ENCODE measurements at regions not wholly inside any gene's neighbourhood (a gene's known extent, or its start where the extent isn't known, plus 50 kb on each side); places are given as distances from the start of the nearest gene placed in this dataset.

DNA sequence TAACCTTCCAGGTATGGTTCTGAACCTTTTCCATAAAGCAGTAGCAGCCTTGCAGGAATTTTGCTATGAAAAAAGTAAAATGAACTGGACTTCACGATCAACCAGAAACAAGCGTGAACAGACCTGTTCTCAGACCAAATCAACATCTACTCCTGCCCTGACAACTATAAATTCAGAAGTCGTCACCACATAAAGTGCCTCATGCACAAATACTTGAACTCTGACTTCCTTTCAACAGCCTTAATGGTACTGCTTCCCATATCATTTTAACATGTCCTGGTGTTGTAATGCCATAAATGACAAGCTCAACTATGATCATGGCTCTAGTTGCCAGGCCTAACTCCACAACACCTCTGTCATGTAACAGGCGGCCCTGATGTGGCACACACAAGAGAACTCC, 262.4 kb downstream of the MTX2 start:
- no peaks in the 10 kb centered on the region for H3K4me1 ChIP-seq
- FAIRE-seq (no peak), ATAC-seq (no peak), DNase-seq (no peak)
- 79 to 89% methylated on average over 4 of the region's 4 CpGs for whole genome bisulfite sequencing, 2 donors
- H3K4me3 ChIP-seq: no peak overlapping the region
- H3K27ac ChIP-seq: no peak overlapping the region
- no peaks in the 10 kb centered on the region for H3K36me3 ChIP-seq
- no peaks in the 10 kb centered on the region for H3K27me3 ChIP-seq
- TF ChIP-seq, protein P1, sequence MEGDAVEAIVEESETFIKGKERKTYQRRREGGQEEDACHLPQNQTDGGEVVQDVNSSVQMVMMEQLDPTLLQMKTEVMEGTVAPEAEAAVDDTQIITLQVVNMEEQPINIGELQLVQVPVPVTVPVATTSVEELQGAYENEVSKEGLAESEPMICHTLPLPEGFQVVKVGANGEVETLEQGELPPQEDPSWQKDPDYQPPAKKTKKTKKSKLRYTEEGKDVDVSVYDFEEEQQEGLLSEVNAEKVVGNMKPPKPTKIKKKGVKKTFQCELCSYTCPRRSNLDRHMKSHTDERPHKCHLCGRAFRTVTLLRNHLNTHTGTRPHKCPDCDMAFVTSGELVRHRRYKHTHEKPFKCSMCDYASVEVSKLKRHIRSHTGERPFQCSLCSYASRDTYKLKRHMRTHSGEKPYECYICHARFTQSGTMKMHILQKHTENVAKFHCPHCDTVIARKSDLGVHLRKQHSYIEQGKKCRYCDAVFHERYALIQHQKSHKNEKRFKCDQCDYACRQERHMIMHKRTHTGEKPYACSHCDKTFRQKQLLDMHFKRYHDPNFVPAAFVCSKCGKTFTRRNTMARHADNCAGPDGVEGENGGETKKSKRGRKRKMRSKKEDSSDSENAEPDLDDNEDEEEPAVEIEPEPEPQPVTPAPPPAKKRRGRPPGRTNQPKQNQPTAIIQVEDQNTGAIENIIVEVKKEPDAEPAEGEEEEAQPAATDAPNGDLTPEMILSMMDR (IDR thresholded peaks at IDR 0.05): no peak
- intact Hi-C loops (cut with DNase I): no loop called here
- H3K9me3 ChIP-seq: no peaks in the 10 kb centered on the region

DNA sequence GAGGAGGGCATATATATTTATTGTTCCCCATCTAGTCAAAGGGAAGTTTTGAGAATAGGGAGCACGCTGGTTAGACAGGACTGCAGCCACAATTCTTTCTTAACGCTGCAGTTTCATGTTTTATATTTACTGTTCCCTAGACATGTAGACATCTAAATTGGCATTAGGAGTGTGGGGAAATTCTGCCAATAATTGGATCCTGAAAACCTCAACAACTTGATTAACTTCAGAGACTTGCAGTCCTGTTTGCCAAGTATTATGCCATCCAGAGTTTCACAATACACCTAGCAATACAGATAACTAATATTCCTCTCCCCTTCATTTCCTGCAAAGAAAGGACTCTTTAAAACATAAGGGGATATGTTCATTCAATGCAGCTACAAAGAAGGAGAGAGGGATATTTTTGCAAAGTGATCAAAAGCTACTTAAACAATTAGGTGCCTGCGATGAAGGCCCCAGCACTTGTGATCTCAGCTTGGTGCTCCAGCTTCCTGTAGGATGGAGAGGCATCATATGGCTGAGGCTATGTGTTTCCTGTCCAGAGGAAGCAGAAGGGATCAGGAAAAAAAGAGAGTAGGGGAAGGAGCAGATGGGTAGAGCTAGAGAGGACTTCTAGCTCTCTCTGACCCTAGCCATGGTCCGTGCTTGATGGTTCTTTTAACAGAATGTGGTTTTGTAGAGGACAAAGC, 264.4 kb downstream of the MTX2 start:
- no peaks in the 10 kb centered on the region for H3K9me3 ChIP-seq
- H3K36me3 ChIP-seq: no peaks in the 10 kb centered on the region
- no peak for DNase-seq
- no peak for FAIRE-seq
- no peaks in the 10 kb centered on the region for H3K27me3 ChIP-seq
- 80 to 85% methylated on average over 4 of the region's 4 CpGs for WGBS, 2 donors
- H3K4me3 ChIP-seq: no peak overlapping the region
- H3K4me1 ChIP-seq: no peaks in the 10 kb centered on the region
- TF ChIP-seq, protein P1 (IDR thresholded peaks at IDR 0.05): no peak
- intact Hi-C loops (cut with DNase I): no loop called here
- ATAC-seq: no peak
- H3K27ac ChIP-seq: no peak overlapping the region

DNA sequence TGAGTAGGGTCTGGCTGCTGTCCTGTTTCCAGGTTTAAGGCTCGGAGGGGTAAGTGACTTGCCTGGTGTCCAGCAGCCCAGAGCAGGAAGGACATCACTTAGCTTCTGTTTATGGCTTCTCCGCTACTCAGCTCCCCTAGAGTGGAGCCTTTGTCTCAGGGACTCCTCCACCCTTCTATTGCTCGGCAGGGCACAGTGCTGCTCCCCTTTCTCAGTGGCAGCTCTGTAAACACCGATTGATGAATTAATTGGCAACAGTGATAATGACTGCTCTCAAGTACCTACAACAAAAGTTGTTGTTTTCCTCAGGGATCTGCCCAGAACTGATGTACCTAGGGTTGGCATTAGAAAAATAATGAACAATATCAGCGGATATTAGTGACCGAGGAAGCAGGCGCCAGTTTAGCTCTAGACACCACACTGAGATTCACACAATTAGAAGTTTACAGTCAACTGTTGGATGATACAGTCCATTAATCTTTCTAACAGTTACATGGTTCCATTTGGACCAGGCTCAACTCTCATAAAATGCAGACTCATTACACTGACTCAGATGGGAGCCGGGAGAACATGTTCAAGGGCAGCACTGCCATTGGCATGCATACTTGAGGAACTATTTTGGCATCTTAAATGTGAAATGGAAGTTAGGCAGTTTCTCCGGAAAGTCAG, 265.7 kb downstream of the MTX2 start:
- DNase-seq: no peak
- intact Hi-C loops (cut with DNase I): no loop called here
- Histone ChIP-seq H3K9me3 (no peaks in the 10 kb centered on the region), H3K4me3 (no peak overlapping the region), H3K4me1 (no peaks in the 10 kb centered on the region), H3K36me3 (no peaks in the 10 kb centered on the region), H3K27me3 (no peaks in the 10 kb centered on the region), H3K27ac (no peak overlapping the region)
- 65 to 69% methylated on average over 9 of the region's 9 CpGs for WGBS, 2 donors
- no peak for ATAC-seq
- FAIRE-seq: no peak
- TF ChIP-seq, protein P1 (IDR thresholded peaks at IDR 0.05): no peak

DNA sequence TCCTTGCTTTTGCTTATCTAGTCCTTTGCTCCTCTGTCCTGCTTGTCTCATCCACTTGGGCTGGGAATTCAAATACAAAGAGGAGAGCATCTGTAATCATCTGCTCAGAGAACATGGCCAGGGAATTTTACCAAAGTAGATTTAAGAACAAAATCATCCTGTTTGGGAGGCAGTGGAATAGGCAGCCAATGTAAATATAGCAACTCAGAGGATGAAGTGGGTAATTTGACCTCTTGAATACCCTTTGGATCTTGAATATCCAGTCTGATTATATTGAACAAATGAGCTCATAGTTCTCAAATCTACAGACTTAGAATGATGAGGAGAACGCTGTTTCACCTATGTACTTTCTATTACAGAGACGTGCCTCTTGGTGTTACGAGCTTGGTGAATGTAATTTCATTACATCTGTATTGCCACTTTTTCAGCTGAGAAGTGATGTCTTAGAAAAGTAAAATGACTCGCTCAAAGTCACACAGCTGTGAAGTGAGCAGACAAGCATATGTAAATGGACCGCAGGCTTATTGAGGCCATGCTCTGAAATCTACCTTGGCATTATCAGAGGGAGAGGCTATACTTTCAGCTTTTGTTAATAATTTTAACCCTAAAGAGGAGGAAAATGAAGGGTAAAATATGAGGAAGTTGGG, 266.3 kb downstream of the MTX2 start:
- no peaks in the 10 kb centered on the region for H3K4me1 ChIP-seq
- WGBS, 2 donors: 68 to 71% methylated on average over 5 of the region's 5 CpGs
- TF ChIP-seq, protein P1 (IDR thresholded peaks at IDR 0.05): no peak

More for the DNA sequence above, 266.3 kb downstream of the MTX2 start:
- FAIRE-seq (no peak), ATAC-seq (no peak), DNase-seq (no peak)
- intact Hi-C loops (cut with DNase I): no loop called here
- no peaks in the 10 kb centered on the region for H3K36me3 ChIP-seq
- no peak overlapping the region for H3K4me3 ChIP-seq
- no peak overlapping the region for H3K27ac ChIP-seq
- H3K9me3 ChIP-seq: no peaks in the 10 kb centered on the region
- H3K27me3 ChIP-seq: no peaks in the 10 kb centered on the region

Measured in pancreas (tissue), 10 donors.